ENCODE measurements at regions not wholly inside any gene's neighbourhood (a gene's known extent, or its start where the extent isn't known, plus 50 kb on each side); places are given as distances from the start of the nearest gene placed in this dataset.

DNA sequence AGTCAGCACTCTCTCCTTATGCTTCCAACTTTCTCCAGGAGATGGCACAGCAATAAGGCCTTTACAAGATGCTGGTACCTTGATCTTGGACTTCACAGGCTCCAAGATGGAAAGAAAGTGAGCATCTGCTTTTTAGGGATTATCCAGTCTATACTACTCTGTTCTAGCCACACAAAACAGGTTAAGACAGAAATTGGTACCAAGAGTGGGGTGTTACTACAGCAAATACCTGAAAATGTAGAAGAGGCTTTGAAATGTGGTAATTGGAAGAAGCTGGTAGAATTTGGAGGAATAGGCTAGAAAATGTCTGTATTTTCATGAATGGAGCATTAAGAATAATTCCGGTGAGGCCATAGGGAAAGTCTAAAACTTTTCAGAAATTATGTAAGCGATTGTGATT lies 484.8 kb upstream of the GRIA1 start:
- no peak for DNase-seq (ENCODE audit: low read depth)

- no peak for DNase-seq (ENCODE audit: low read depth)
Observed at GRCh38 chr5:153006681-153007080, 483.8 kb upstream of the GRIA1 start.

DNA sequence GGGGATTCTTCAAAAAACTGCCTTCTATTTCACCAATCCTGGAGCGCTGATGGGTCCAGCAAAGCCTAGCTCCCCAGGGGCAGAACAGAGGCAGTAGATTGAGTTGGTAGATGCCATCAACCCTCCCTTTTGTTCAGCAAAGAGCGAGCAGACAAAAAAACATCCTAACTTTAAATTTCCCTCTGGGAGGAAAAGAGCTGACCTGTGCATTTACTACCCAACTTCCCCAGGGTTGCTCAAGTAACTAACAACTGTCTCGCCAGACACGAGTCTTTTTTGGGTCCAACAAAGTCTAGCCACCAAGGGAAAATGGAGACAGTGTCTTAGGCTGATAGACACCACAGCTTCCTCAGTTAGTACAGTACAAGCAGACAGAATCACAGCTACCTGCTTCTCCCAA lies 476.3 kb upstream of the GRIA1 start:
- no peak for DNase-seq (ENCODE audit: low read depth)

DNA sequence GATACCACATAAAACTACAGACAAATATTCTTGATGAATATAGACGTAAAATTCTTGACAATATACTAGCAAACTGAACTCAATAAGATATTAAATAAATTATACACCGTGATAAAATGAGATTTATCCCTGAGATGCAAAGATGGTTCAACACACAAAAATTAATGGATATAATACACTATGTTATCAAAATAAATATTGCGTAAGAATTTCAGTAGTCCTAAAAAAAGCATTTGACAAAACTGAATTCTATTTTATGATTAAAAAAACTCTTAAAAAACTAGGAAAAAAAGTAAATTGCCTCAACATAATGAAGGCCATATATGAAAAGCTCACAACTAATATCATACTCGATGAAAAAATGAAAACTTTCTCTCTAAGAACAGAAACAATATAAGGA lies 472.3 kb upstream of the GRIA1 start:
- DNase-seq (ENCODE audit: low read depth), result no peak

DNA sequence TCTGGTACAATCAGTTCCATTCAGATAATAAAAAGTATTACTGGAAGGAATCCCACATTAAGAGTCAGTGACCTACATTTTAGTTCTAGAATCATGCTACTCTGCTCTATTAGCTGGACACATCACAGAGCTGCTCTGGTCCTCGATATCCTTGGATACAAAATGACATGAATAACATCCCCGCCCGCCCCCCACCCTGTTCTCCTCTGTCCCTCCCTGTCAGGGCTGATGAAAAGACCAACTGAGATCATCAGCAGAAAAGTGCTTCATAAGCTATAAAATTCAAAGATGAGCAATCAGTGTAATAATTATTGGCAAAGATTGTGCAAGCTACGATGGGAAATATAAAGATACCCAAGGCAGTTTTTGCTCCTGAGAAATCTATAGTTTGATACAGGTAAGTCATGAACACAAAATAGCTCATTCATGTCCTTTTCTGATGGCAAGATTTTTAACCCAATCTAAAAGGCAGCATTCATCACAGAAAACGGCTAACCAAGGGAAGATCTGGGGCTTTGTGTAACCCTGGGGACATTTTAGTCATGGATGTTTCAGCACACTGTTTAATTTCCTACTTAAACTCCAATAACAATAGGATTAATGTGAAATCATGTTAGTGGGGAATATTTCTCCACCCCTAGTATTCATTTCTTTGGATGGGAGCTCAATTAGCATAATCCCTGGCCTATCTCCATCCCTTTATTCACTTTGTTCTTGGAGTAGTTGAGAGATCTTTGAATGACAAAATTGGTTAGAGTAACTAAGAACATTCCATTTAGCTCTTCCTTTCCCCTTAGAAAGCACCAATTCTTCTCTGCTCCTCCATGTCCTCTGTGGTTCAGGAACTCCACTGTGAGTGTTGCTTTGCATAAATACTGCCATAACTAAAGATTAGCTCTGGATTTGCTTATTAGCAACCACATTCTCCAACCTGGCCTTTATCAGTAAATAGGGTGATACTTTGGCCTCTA lies 459.4 kb upstream of the GRIA1 start:
- DNase-seq (ENCODE audit: low read depth), result no peak

- no peak for DNase-seq (ENCODE audit: low read depth)
Observed at GRCh38 chr5:153039501-153039900, 451.0 kb upstream of the GRIA1 start.

DNA sequence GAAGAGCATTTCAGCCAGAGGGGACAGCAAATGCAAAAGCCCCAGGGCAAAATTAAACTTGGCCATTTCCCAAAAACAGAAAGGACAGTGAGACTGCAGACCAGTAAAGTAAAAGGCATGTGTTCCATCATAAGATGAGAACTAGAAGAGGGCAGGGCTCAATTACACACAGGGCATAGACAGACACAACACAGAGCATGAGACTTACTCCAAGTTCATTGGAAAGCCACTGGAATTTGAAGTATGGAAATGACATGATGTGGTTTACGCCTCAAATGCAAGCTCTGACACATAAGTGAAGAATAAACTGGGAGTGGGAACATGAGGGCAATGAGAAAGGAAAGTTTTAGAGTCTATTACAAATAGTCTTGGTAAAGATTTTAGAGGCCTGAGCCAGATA lies 446.6 kb upstream of the GRIA1 start:
- DNase-seq (ENCODE audit: low read depth), result peak; percentile 8

DNA sequence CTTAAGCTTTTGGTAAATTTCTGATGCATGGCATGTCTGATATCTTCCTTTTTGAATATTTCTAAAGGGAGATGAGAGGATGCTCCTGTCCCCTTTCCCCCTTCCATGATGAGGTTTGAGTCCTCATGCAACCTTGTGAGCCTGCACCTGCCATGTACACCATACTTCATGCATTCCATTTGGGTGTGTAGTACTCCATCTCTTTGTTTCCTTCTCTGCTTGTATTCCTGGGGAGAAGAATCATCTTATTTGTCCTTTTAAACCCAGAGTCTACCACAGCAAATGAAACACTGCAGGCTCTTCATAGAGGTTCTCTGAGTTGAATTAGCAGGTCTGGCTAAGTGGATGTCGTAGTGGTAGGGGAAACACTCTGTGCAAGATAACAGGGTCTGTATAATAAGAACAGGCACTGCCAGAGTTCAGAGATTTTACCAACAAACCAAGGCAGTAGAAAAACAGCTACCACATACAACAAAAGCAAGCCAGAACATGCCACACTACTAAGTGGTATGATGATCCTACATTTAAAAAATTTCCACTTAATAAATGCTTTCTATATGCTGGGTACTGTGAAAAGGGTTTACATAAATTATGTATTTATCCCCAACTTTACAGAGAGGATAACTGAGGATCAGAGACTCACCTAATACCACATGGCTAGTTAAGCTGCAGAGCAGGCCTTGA lies 439.8 kb upstream of the GRIA1 start:
- DNase-seq (ENCODE audit: low read depth), result no peak

DNA sequence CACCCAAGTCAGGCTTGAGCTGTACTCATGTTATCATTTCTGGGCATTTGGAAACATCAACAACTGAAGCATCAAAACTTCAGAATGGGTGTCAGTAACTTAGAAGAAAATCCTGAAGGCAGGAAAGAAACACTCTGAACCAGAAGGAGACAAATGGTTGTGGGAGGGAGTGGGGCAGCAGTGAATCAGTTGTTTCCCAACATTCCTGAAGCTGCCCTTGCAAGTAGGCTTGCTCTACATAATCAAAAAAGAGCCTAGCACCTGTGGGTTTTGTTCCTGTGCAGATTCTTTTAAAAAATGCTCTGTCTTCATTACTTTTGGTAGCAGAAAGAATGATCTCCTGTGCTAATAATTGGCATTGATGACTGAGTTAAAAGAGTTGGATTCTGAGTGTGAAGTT lies 424.2 kb upstream of the GRIA1 start:
- no peak for DNase-seq (ENCODE audit: low read depth)

GRCh38 chr5:153067869-153068268 lies 422.6 kb upstream of the GRIA1 start:
- DNase-seq (ENCODE audit: low read depth), result no peak

DNA sequence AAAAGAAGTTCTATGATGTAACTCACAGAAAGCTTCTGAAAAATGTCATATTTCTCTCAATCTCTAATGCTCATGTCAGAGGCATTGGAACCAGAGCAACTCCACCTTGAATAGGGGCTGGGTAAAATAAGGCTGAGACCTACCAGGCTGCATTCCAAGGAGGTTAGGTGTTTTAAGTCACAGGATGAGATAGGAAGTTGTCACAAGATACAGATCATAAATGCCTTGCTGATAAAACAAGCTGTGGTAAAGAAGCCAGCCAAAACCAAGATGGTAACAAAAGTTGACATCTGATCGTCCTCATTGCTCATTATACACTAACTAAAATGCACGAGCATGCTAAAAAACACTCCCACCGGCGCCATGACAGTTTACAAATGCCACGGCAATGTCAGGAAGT lies 411.1 kb upstream of the GRIA1 start:
- DNase-seq (ENCODE audit: low read depth), result no peak

DNA sequence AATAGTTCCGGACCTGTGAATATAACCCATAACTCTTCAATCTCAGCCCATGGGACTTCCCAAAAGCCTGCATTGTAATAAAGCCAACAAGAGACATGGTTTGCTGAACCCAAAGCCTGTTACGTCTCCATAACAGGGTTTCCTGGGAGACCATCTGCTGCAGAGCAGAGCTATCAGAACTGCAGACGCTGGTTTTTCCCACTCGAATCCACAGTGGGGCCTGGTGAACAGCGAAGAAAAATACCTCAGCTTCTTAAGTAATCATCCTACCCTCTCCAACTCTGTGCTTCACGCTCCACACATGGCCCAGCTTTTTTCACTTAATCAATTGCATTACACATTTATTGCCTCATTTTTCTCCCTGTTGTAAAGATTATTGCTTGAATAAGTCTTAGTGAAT lies 409.5 kb upstream of the GRIA1 start:
- no peak for DNase-seq (ENCODE audit: low read depth)

GRCh38 chr5:153081385-153081784 lies 409.1 kb upstream of the GRIA1 start:
- no peak for DNase-seq (ENCODE audit: low read depth)

- no peak for DNase-seq (ENCODE audit: low read depth)
Observed at GRCh38 chr5:153084511-153084910, 406.0 kb upstream of the GRIA1 start.

DNA sequence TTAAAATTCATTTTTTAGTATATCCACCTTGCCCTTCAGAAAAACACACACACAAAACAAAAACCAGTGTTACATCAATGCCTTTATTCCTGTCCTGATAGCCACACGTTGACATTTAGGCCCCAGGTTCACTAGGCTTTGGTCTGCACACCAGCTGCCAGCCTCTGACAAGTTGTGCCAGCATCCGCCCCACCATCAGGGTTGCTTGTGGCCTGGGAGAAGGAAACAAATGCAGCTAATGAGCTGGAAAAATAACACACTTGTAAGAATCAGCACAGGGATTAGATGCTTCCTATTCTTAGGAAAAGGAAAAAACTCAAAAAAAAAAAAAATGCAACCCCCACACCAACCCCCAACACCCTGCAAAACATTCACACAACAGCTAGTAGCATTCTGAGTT lies 404.0 kb upstream of the GRIA1 start:
- DNase-seq (ENCODE audit: low read depth), result no peak

DNA sequence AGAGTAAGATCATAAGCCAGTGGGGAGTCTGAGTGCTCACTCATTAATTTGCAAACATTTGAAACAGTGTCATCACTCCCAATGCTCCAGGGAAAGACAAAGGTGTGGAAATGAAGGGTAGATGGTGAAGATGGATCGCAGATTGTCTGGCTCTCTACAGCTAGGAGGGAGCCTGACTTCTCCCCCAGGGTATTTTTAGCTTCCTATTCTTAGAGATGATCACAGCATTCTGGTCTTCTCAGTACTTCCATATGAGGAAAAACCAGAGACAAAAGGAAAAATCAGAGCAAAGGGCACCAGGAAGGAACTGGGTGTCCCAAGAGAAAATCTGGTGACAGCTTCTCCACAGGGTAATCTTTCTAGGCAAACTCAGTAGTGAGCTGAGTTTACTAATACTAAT lies 401.9 kb upstream of the GRIA1 start:
- DNase-seq (ENCODE audit: low read depth), result no peak

- DNase-seq (ENCODE audit: low read depth), result no peak
Observed at GRCh38 chr5:153094333-153094732, 396.1 kb upstream of the GRIA1 start.

- no peak for DNase-seq (ENCODE audit: low read depth)
Observed at GRCh38 chr5:153096381-153096780, 394.1 kb upstream of the GRIA1 start.

GRCh38 chr5:153099328-153099727 lies 391.1 kb upstream of the GRIA1 start:
- DNase-seq (ENCODE audit: low read depth), result no peak

DNA sequence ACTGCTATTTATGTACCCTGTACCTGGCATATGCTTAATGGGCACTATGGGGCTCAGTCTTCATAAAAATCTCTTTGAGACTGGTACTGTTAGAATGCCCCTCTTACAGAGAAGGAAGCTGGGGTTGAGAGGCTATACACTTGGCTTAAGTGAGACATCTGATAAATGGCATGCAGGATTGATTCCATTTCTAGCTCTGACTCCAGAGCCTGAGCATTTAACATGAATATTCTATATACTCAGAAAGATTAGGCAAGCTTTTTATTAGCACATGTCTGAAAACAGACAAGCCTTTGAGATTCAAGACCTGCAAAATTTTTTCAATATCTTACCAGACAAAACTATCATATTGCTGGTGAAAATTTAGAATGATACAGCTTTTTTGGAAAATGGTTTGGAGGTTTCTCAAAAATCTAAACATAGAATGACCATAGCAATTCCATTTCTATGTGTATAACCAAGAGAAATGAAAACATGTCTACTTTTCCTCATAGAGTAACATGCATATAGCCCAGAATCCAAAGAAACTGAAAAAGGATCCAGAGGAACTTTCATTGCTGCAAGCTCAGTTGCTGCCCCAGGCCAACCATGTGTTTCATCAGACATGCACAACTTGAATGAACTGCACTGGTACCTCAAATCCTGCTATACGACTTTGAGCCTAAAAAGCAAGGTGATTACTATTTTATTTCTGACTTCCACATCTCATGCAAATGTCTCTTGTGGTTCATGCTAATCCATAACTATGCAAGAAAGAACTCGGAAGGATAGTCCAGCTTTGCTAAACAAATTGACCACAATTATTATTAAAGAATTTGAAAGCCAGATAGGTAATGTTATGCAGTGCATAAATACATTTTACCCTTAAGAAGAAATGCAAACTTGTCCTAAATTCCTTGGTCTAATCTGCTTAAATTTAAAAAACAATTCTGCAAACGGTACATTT lies 389.0 kb upstream of the GRIA1 start:
- DNase-seq (ENCODE audit: low read depth), result no peak

DNA sequence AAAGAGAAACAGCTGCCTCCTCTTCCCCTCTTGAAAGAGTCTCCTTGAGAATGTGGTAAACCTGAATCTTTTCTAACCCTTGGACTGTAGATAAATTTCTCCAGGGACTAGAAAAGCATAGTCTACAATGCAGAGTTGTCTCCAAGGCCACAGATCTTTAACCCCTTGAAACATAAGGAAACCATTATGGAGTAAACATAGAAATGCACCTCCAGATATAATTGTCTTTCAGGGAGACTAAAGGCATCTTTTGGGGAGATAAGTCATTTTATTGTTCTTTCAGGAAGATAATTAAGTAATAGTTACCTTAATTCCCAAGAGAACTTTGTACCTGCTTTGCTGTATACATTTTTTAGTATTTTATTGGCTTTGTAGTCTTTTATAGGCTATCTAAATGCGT lies 373.6 kb upstream of the GRIA1 start:
- DNase-seq (ENCODE audit: low read depth), result no peak

DNA sequence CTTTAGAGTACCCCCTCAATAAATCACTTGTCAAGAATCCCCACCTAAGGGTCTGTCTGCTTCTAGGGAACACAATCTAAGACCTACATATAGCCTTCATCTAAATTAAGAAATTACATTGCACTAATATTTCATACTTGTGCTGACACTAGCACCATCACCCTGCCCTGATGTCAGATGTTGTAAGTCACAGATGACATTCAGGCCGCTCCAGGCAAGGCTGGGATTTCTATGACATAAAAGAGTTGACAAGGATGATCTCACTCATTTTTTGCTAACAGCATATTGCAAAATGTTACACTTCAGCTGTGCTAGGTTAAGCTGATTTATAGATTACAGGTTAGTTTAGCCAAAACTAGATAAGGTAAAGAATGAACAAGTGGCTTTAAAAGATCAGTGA lies 372.5 kb upstream of the GRIA1 start:
- no peak for DNase-seq (ENCODE audit: low read depth)

Data from stromal cell of bone marrow (primary cell).